Keratinocyte (primary cell): ENCODE measurements at regions not wholly inside any gene's neighbourhood (a gene's known extent, or its start where the extent isn't known, plus 50 kb on each side); places are given as distances from the start of the nearest gene placed in this dataset.

Experiments
- DNase-seq: peaks from one replicate; pipeline ENCODE4 v3.0.0-alpha.2; 2011; ENCODE audit warnings: low read depth, missing footprints, low spot score
- FAIRE-seq: peaks from 2 replicates; lab custom pipeline; 2011; peaks lifted over from hg19 to GRCh38; lab: Jason Lieb, UNC
- H2AFZ ChIP-seq: 2 replicates; pipeline ENCODE4 v1.6.0; 2012; ENCODE audit warnings: low read length, control low read depth, inconsistent platforms; ENCODE audit not compliant: control insufficient read depth
- H3K27ac ChIP-seq: 2 replicates; pipeline ENCODE4 v1.5.1; 2011; ENCODE audit warnings: low read length; ENCODE audit not compliant: control insufficient read depth, insufficient read depth
- H3K27me3 ChIP-seq: 3 replicates; pipeline ENCODE4 v1.6.0; 2011; ENCODE audit warnings: low read length; ENCODE audit not compliant: control insufficient read depth, insufficient read depth; ENCODE audit errors: extremely low read depth
- H3K36me3 ChIP-seq, 2 experiments: 2 replicates in 1 of 2; 3 replicates in 1 of 2; pipeline ENCODE4 v1.5.1; 2011; ENCODE audit warnings: low read length in 2 of 2, mild to moderate bottlenecking in 1 of 2; ENCODE audit not compliant: control insufficient read depth in 2 of 2, insufficient read depth in 2 of 2; ENCODE audit errors: extremely low read depth in 1 of 2
- H3K4me1 ChIP-seq: 3 replicates; pipeline ENCODE4 v1.5.1; 2011; ENCODE audit warnings: low read length; ENCODE audit not compliant: control insufficient read depth, insufficient read depth; ENCODE audit errors: extremely low read depth
- H3K4me2 ChIP-seq: 3 replicates; pipeline ENCODE4 v1.6.0; 2011; ENCODE audit warnings: low read depth, low read length; ENCODE audit not compliant: control insufficient read depth, insufficient read depth; ENCODE audit errors: extremely low read depth
- H3K4me3 ChIP-seq, 3 experiments: fragments of 200-600 bp in 1 of 3; sonication (generic) in 1 of 3; 2 replicates in 2 of 3; 3 replicates in 1 of 3; pipeline ENCODE4 v1.5.1; 2011 to 2016; ENCODE audit warnings: low read length in 3 of 3, mild to moderate bottlenecking in 3 of 3, control low read depth in 2 of 3, inconsistent platforms in 1 of 3, low read depth in 1 of 3, mixed read lengths in 1 of 3, mixed run types in 1 of 3, moderate library complexity in 1 of 3; ENCODE audit not compliant: control insufficient read depth in 2 of 3, insufficient read depth in 2 of 3; ENCODE audit errors: extremely low read depth in 1 of 3
- H3K79me2 ChIP-seq: 2 replicates; pipeline ENCODE4 v1.6.0; 2012; ENCODE audit warnings: low read length; ENCODE audit not compliant: control insufficient read depth, insufficient read depth
- H3K9ac ChIP-seq: 3 replicates; pipeline ENCODE4 v1.6.0; 2011; ENCODE audit warnings: low read length; ENCODE audit not compliant: control insufficient read depth, insufficient read depth; ENCODE audit errors: extremely low read depth
- H3K9me1 ChIP-seq: 3 replicates; pipeline ENCODE4 v1.6.0; 2011; ENCODE audit warnings: low read length; ENCODE audit not compliant: control insufficient read depth, insufficient read depth; ENCODE audit errors: extremely low read depth
- H3K9me3 ChIP-seq: 2 replicates; pipeline ENCODE4 v1.5.1; 2012; ENCODE audit warnings: low read depth, low read length; ENCODE audit not compliant: control insufficient read depth
- H4K20me1 ChIP-seq: 3 replicates; pipeline ENCODE4 v1.6.0; 2011; ENCODE audit warnings: low read length; ENCODE audit not compliant: control insufficient read depth, insufficient read depth; ENCODE audit errors: extremely low read depth
- CTCF ChIP-seq, 3 experiments: IDR thresholded peaks in 1 of 3; conservative IDR thresholded peaks in 1 of 3; optimal IDR thresholded peaks in 1 of 3; 2 replicates in 2 of 3; 3 replicates in 1 of 3; pipeline versions ENCODE3 to v1.5.1; 2011; ENCODE audit warnings: low read length in 3 of 3, mild to moderate bottlenecking in 3 of 3, moderate library complexity in 2 of 3, control low read depth in 1 of 3, inconsistent platforms in 1 of 3; ENCODE audit not compliant: insufficient read depth in 2 of 3; ENCODE audit errors: extremely low read depth in 1 of 3
- EZH2 ChIP-seq: IDR thresholded peaks from one replicate; pipeline ENCODE4 v1.6.1; 2012; ENCODE audit warnings: inconsistent platforms, mild to moderate bottlenecking, low read length, moderate library complexity
- dilution Hi-C: fragments of 300-500 bp; cut with MboI; formaldehyde crosslinking; loops from one replicate; pipeline ENCODE4 v1.7.0; 2020; ENCODE audit warnings: low sequenced_read_pairs; ENCODE audit not compliant: extremely low pct_ligation_motif_present

DNA sequence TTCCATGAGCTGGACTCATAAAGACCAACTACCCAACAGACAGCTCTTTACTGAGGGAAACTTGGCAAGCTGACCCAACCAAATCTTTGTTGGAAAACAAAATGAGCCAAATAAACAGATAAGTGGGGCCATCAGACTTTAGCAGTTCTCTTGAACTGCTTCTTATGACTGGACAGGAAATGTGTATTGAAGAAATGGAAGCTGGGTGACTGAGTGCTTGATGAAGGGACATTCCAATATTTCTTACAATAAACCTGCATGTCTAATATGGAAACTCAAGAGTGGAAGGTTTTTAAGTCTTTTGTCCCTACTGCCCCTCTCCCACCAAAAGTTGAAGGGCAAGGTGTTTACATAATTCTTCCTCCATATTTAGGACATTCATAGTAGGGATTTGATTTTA, 218.8 kb upstream of the NR4A3 start:
- no peaks in the 10 kb centered on the region for H3K79me2 ChIP-seq
- no peaks in the 10 kb centered on the region for H4K20me1 ChIP-seq
- H3K9ac ChIP-seq, result no peak overlapping the region
- H3K4me1 ChIP-seq, result no peaks in the 10 kb centered on the region
- H3K27ac ChIP-seq, result no peak overlapping the region
- no peaks in the 10 kb centered on the region for H3K9me1 ChIP-seq
- TF ChIP-seq CTCF (optimal IDR thresholded peaks at IDR 0.05 in 1 of 3, IDR thresholded peaks at IDR 0.05 in 1 of 3, conservative IDR thresholded peaks at IDR 0.05 in 1 of 3; ENCODE audit: extremely low read depth in 1 of 3, insufficient read depth in 2 of 3, low read length in 3 of 3) (no peak), EZH2 (no peak)
- no peaks in the 10 kb centered on the region for H3K36me3 ChIP-seq
- no peak overlapping the region for H3K4me3 ChIP-seq
- H3K4me2 ChIP-seq, result no peak overlapping the region
- H3K9me3 ChIP-seq, result no peaks in the 10 kb centered on the region
- H3K27me3 ChIP-seq, result no peaks in the 10 kb centered on the region
- dilution Hi-C loops, result no loop called here
- no peak for FAIRE-seq
- DNase-seq, result no peak
- no peak overlapping the region for H2AFZ ChIP-seq

DNA sequence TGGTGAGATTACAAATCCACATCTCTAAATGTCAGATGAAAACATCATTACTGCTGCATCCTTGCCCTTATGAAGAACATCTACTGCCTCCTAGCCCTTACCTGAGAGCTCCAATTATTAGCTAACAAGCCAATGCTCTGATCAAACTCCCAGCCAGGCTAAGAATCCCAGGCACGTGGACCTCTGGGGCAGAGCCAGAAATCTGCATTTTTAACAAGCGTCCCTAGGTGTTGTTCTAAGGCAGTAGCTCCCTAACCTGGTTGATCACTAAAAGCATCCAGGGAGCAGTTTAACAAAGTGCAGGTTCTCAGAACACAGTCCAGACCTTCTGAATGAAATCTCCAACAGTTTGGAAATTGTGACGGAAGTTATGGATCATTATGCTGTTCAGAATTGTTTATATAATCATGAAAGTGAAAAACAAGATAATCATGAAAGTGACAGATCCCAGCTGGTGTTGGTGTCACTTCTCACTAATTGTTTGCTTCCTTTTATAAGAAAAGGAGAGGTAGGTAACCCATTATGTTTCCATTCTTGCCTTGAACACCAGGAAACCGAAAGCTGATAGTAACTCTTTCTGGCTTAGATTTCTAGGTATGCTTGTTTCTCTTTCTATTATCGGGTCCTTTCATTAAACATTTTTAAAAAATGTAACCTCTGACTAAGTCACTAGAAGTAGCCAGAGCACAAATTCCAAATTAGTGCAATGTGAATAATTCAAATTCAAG, 216.5 kb upstream of the NR4A3 start:
- H3K9me3 ChIP-seq, result no peaks in the 10 kb centered on the region
- H3K27ac ChIP-seq, result no peak overlapping the region
- H3K4me1 ChIP-seq, result no peaks in the 10 kb centered on the region
- no peaks in the 10 kb centered on the region for H3K27me3 ChIP-seq
- no peaks in the 10 kb centered on the region for H3K36me3 ChIP-seq
- H3K9me1 ChIP-seq, result no peaks in the 10 kb centered on the region
- DNase-seq (no peak), FAIRE-seq (no peak)
- H3K9ac ChIP-seq, result no peak overlapping the region
- H2AFZ ChIP-seq, result no peak overlapping the region
- no peaks in the 10 kb centered on the region for H3K79me2 ChIP-seq
- no peak for TF ChIP-seq CTCF (optimal IDR thresholded peaks at IDR 0.05 in 1 of 3, IDR thresholded peaks at IDR 0.05 in 1 of 3, conservative IDR thresholded peaks at IDR 0.05 in 1 of 3; ENCODE audit: extremely low read depth in 1 of 3, insufficient read depth in 2 of 3, low read length in 3 of 3)
- no peak for TF ChIP-seq EZH2
- no peaks in the 10 kb centered on the region for H4K20me1 ChIP-seq
- dilution Hi-C loops, result no loop called here
- no peak overlapping the region for H3K4me3 ChIP-seq
- H3K4me2 ChIP-seq, result no peak overlapping the region
